ENCODE measurements at regions not wholly inside any gene's neighbourhood (a gene's known extent, or its start where the extent isn't known, plus 50 kb on each side); places are given as distances from the start of the nearest gene placed in this dataset.
"Not testable (repeated sequence)": the region's sequence is repeated elsewhere in the genome, so short reads cannot be mapped to it uniquely, and the experiment has no call there.

- not testable (repeated sequence) for DNase-seq (ENCODE audit: low read depth in 2 of 3, low spot score in 1 of 3)
Observed at GRCh38 chr14:105691321-105692109, 165.1 kb downstream of the TMEM121 start.

GRCh38 chr14:105692110-105692685 is 165.8 kb downstream of the TMEM121 start:
- DNase-seq (ENCODE audit: low read depth in 2 of 3, low spot score in 1 of 3): not testable (repeated sequence)

GRCh38 chr14:105694961-105695360 is 168.6 kb downstream of the TMEM121 start:
- no peak for DNase-seq (ENCODE audit: low read depth in 2 of 3, low spot score in 1 of 3)

- not testable (repeated sequence) for DNase-seq (ENCODE audit: low read depth in 2 of 3, low spot score in 1 of 3)
Observed at GRCh38 chr14:105696388-105696787, 170.0 kb downstream of the TMEM121 start.

GRCh38 chr14:105697414-105697813 is 171.0 kb downstream of the TMEM121 start:
- DNase-seq (ENCODE audit: low read depth in 2 of 3, low spot score in 1 of 3): not testable (repeated sequence)

GRCh38 chr14:105697955-105698354 is 171.6 kb downstream of the TMEM121 start:
- DNase-seq (ENCODE audit: low read depth in 2 of 3, low spot score in 1 of 3): not testable (repeated sequence)

- DNase-seq (ENCODE audit: low read depth in 2 of 3, low spot score in 1 of 3): not testable (repeated sequence)
Observed at GRCh38 chr14:105698940-105699556, 172.7 kb downstream of the TMEM121 start.

- DNase-seq (ENCODE audit: low read depth in 2 of 3, low spot score in 1 of 3): not testable (repeated sequence)
Observed at GRCh38 chr14:105699706-105700105, 173.3 kb downstream of the TMEM121 start.

- not testable (repeated sequence) for DNase-seq (ENCODE audit: low read depth in 2 of 3, low spot score in 1 of 3)
Observed at GRCh38 chr14:105700146-105700545, 173.8 kb downstream of the TMEM121 start.

- DNase-seq (ENCODE audit: low read depth in 2 of 3, low spot score in 1 of 3): no peak
Observed at GRCh38 chr14:105700622-105701288, 174.4 kb downstream of the TMEM121 start.

- no peak for DNase-seq (ENCODE audit: low read depth in 2 of 3, low spot score in 1 of 3)
Observed at GRCh38 chr14:105701456-105702274, 175.3 kb downstream of the TMEM121 start.

- DNase-seq (ENCODE audit: low read depth in 2 of 3, low spot score in 1 of 3): no peak
Observed at GRCh38 chr14:105702275-105702817, 176.0 kb downstream of the TMEM121 start.

- DNase-seq (ENCODE audit: low read depth in 2 of 3, low spot score in 1 of 3): not testable (repeated sequence)
Observed at GRCh38 chr14:105703044-105703665, 176.8 kb downstream of the TMEM121 start.

- not testable (repeated sequence) for DNase-seq (ENCODE audit: low read depth in 2 of 3, low spot score in 1 of 3)
Observed at GRCh38 chr14:105704091-105704490, 177.7 kb downstream of the TMEM121 start.

GRCh38 chr14:105704492-105704891 is 178.1 kb downstream of the TMEM121 start:
- DNase-seq (ENCODE audit: low read depth in 2 of 3, low spot score in 1 of 3): not testable (repeated sequence)

- not testable (repeated sequence) for DNase-seq (ENCODE audit: low read depth in 2 of 3, low spot score in 1 of 3)
Observed at GRCh38 chr14:105705512-105705861, 179.1 kb downstream of the TMEM121 start.

- not testable (repeated sequence) for DNase-seq (ENCODE audit: low read depth in 2 of 3, low spot score in 1 of 3)
Observed at GRCh38 chr14:105705862-105706700, 179.7 kb downstream of the TMEM121 start.

- not testable (repeated sequence) for DNase-seq (ENCODE audit: low read depth in 2 of 3, low spot score in 1 of 3)
Observed at GRCh38 chr14:105706701-105707019, 180.3 kb downstream of the TMEM121 start.

GRCh38 chr14:105707099-105707498 is 180.7 kb downstream of the TMEM121 start:
- DNase-seq (ENCODE audit: low read depth in 2 of 3, low spot score in 1 of 3): not testable (repeated sequence)

Data from stimulated activated CD4-positive, alpha-beta T cell treated with anti-CD3 and anti-CD28 coated beads, Interleukin-12 subunit alpha, Interleukin-12 subunit beta, amount 100 ng/mL, for 48 hours (primary cell).